K562 (cell line): ENCODE measurements at regions not wholly inside any gene's neighbourhood (a gene's known extent, or its start where the extent isn't known, plus 50 kb on each side); places are given as distances from the start of the nearest gene placed in this dataset.

Experiments used
- ATF4 ChIP-seq: fragments of 450-650 bp; formaldehyde crosslinking; IDR thresholded peaks from 2 replicates; pipeline ENCODE4 v1.4.0; 2022; ENCODE audit warnings: mild to moderate bottlenecking, moderate library complexity
- CBX8 ChIP-seq: fragments of 200-600 bp; sonication (generic); IDR thresholded peaks from 2 replicates; pipeline ENCODE4 v1.6.1; 2012; ENCODE audit warnings: borderline replicate concordance, mixed run types, low read depth, mild to moderate bottlenecking, moderate library complexity, mixed read lengths, low read length, control low read depth, inconsistent platforms; ENCODE audit not compliant: poor library complexity, severe bottlenecking; ENCODE audit errors: extremely low read depth
- CGGBP1 ChIP-seq: fragments of 250-450 bp; sonication (Bioruptor Pico); IDR thresholded peaks from 2 replicates; pipeline ENCODE4 v1.9.0; 2021; ENCODE audit warnings: mild to moderate bottlenecking
- E2F1 ChIP-seq: sonication (generic); formaldehyde crosslinking; IDR thresholded peaks from 2 replicates; pipeline ENCODE4 v1.8.1; 2023; ENCODE audit warnings: mild to moderate bottlenecking, missing genetic modification reagents, moderate library complexity
- ELF4 ChIP-seq: fragments of 450-650 bp; formaldehyde crosslinking; IDR thresholded peaks from 2 replicates; pipeline ENCODE4 v1.4.0; 2022; ENCODE audit warnings: missing genetic modification characterization
- GABPB2 ChIP-seq: fragments of 250-450 bp; sonication (Bioruptor Pico); conservative IDR thresholded peaks from 2 replicates; pipeline ENCODE4 v1.5.1; 2021; ENCODE audit warnings: mild to moderate bottlenecking
- HOXB6 ChIP-seq: fragments of 250-450 bp; sonication (Bioruptor Pico); IDR thresholded peaks from 2 replicates; pipeline ENCODE4 v1.5.1; 2022; ENCODE audit warnings: mild to moderate bottlenecking, borderline replicate concordance
- PCBP2 ChIP-seq: fragments of 200-400 bp; formaldehyde crosslinking; IDR thresholded peaks from 2 replicates; pipeline ENCODE4 v1.6.1; 2018; ENCODE audit warnings: low read length, low read depth, mild to moderate bottlenecking, moderate library complexity; ENCODE audit not compliant: poor library complexity, severe bottlenecking
- RAD21 ChIP-seq, 2 experiments: fragments of 250-450 bp in 1 of 2; fragments of 450-650 bp in 1 of 2; sonication (Bioruptor Pico) in 1 of 2; formaldehyde crosslinking in 1 of 2; IDR thresholded peaks in 1 of 2; conservative IDR thresholded peaks in 1 of 2; 2 replicates each; pipeline versions ENCODE4 v1.4.0 to v1.8.0; 2020 to 2022; ENCODE audit warnings: mild to moderate bottlenecking in 2 of 2, moderate library complexity in 1 of 2
- REST ChIP-seq, 2 experiments: fragments of 450-650 bp; formaldehyde crosslinking in 1 of 2; IDR thresholded peaks; 2 replicates each; pipeline versions ENCODE4 v1.4.0 to v1.6.1; 2014 to 2020; ENCODE audit warnings: mild to moderate bottlenecking in 2 of 2, borderline replicate concordance in 1 of 2, low read depth in 1 of 2
- TFAP4 ChIP-seq: sonication (generic); formaldehyde crosslinking; IDR thresholded peaks from 2 replicates; pipeline ENCODE4 v1.8.0; 2022; ENCODE audit warnings: missing genetic modification reagents, mild to moderate bottlenecking, moderate library complexity, borderline replicate concordance
- ZBTB34 ChIP-seq: fragments of 250-450 bp; sonication (Bioruptor Pico); IDR thresholded peaks from 2 replicates; pipeline ENCODE4 v1.8.0; 2021; ENCODE audit warnings: mild to moderate bottlenecking, moderate library complexity

GRCh38 chr21:21921410-21922232 is 923.4 kb downstream of the NCAM2 start (continued):
- TF ChIP-seq REST (IDR thresholded peaks at IDR 0.05; ENCODE audit: borderline replicate concordance): peak; percentile 60; the same call in 1 of the 2 replicates
- no peak for TF ChIP-seq REST (CRISPR knock-in tag; IDR thresholded peaks at IDR 0.05; ENCODE audit: low read depth)
- TF ChIP-seq ELF4: no peak
- no peak for TF ChIP-seq CGGBP1
- peak; percentile 24 to 61 for TF ChIP-seq RAD21 (CRISPR knock-in tag; conservative IDR thresholded peaks at IDR 0.05 in 1 of 2, IDR thresholded peaks at IDR 0.05 in 1 of 2)
- no peak for TF ChIP-seq ATF4
- no peak for TF ChIP-seq ZBTB34 (CRISPR knock-in tag)
- TF ChIP-seq CBX8: no peak
- TF ChIP-seq E2F1 (CRISPR knock-in tag): no peak
- TF ChIP-seq PCBP2: no peak
- no peak for TF ChIP-seq TFAP4 (CRISPR knock-in tag)
- no peak for TF ChIP-seq GABPB2
- no peak for TF ChIP-seq HOXB6
